NAMALWA (cell line): ENCODE measurements at regions not wholly inside any gene's neighbourhood (a gene's known extent, or its start where the extent isn't known, plus 50 kb on each side); places are given as distances from the start of the nearest gene placed in this dataset.

Source experiments
- DNase-seq: peaks from one replicate; pipeline ENCODE4 v3.0.0-alpha.2; 2015; ENCODE audit warnings: low spot score

GRCh38 chr7:46720761-46721160 lies 799.7 kb upstream of the IGFBP3 start:
- DNase-seq, result no peak

- DNase-seq, result no peak
Measured at GRCh38 chr7:46719616-46720015, 798.5 kb upstream of the IGFBP3 start.

- no peak for DNase-seq
Measured at GRCh38 chr7:46716926-46717325, 795.9 kb upstream of the IGFBP3 start.

GRCh38 chr7:46715579-46715978 lies 794.5 kb upstream of the IGFBP3 start:
- no peak for DNase-seq

- DNase-seq, result no peak
Measured at GRCh38 chr7:46714904-46715303, 793.8 kb upstream of the IGFBP3 start.

- no peak for DNase-seq
Measured at GRCh38 chr7:46713868-46714596, 793.0 kb upstream of the IGFBP3 start.

GRCh38 chr7:46710927-46711326 lies 789.9 kb upstream of the IGFBP3 start:
- DNase-seq, result no peak

- no peak for DNase-seq
Measured at GRCh38 chr7:46707973-46708372, 786.9 kb upstream of the IGFBP3 start.

GRCh38 chr7:46705386-46706255 lies 784.5 kb upstream of the IGFBP3 start:
- no peak for DNase-seq

- DNase-seq, result no peak
Measured at GRCh38 chr7:46696741-46697140, 775.7 kb upstream of the IGFBP3 start.

GRCh38 chr7:46695051-46695708 lies 774.1 kb upstream of the IGFBP3 start:
- no peak for DNase-seq

- no peak for DNase-seq
Measured at GRCh38 chr7:46694058-46694457, 773.0 kb upstream of the IGFBP3 start.

GRCh38 chr7:46687203-46687602 lies 766.1 kb upstream of the IGFBP3 start:
- no peak for DNase-seq

- no peak for DNase-seq
Measured at GRCh38 chr7:46685051-46685450, 764.0 kb upstream of the IGFBP3 start.

GRCh38 chr7:46682836-46683624 lies 762.0 kb upstream of the IGFBP3 start:
- DNase-seq, result no peak

- no peak for DNase-seq
Measured at GRCh38 chr7:46681865-46682503, 760.9 kb upstream of the IGFBP3 start.

GRCh38 chr7:46680147-46680546 lies 759.1 kb upstream of the IGFBP3 start:
- no peak for DNase-seq

GRCh38 chr7:46679671-46680070 lies 758.6 kb upstream of the IGFBP3 start:
- no peak for DNase-seq

GRCh38 chr7:46678421-46678820 lies 757.3 kb upstream of the IGFBP3 start:
- DNase-seq, result no peak

GRCh38 chr7:46675456-46675855 lies 754.4 kb upstream of the IGFBP3 start:
- DNase-seq, result no peak

- DNase-seq, result no peak
Measured at GRCh38 chr7:46672861-46673260, 751.8 kb upstream of the IGFBP3 start.
